Vagina (tissue), 2 donors: ENCODE measurements at regions not wholly inside any gene's neighbourhood (a gene's known extent, or its start where the extent isn't known, plus 50 kb on each side); places are given as distances from the start of the nearest gene placed in this dataset.

Experiments
- POLR2AphosphoS5 ChIP-seq, 2 donors: sonication (generic); formaldehyde crosslinking; IDR thresholded peaks; one replicate each; pipeline ENCODE4 v1.9.0; 2017; ENCODE audit warnings: antibody characterized with exemption in 2 of 2, mild to moderate bottlenecking in 2 of 2, low read depth in 1 of 2; ENCODE audit not compliant: insufficient read depth in 1 of 2
- TF ChIP-seq, protein P1 (sequence below), 3 experiments: fragments of 450-650 bp in 2 of 3; fragments of 200-600 bp in 1 of 3; sonication (generic) in 1 of 3; IDR thresholded peaks; one replicate each; pipeline ENCODE4 v1.5.1; 2017 to 2019; ENCODE audit warnings: antibody characterized with exemption in 3 of 3, mild to moderate bottlenecking in 2 of 3, moderate library complexity in 2 of 3

DNA sequence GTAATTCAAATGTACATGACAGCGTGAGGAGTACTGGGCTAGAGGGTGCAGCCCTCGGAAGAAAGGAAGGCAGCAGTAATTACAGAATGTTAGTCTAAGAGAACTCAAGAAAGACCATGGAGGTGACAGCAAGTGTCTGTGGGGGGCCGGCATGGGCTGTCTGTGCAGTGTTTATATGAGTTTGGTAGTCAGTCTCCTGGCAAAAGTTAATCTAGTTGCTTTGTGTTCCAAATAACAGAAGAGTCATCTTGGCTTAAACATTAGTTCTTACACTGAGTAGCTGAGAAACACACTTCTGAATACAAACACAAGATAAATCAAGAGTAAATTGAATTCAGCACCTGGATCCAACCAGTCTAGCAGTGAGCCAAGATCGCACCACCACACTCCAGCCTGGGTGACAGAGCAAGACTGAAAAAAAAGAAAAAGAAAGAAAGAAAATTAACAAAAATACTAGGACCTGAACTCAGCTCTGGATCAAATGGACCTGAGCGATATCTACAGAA is 189.3 kb upstream of the COX10 start:
- TF ChIP-seq POLR2AphosphoS5 (IDR thresholded peaks at IDR 0.05; ENCODE audit: insufficient read depth in 1 of 2, low read depth in 1 of 2), result no peak
- TF ChIP-seq, protein P1, sequence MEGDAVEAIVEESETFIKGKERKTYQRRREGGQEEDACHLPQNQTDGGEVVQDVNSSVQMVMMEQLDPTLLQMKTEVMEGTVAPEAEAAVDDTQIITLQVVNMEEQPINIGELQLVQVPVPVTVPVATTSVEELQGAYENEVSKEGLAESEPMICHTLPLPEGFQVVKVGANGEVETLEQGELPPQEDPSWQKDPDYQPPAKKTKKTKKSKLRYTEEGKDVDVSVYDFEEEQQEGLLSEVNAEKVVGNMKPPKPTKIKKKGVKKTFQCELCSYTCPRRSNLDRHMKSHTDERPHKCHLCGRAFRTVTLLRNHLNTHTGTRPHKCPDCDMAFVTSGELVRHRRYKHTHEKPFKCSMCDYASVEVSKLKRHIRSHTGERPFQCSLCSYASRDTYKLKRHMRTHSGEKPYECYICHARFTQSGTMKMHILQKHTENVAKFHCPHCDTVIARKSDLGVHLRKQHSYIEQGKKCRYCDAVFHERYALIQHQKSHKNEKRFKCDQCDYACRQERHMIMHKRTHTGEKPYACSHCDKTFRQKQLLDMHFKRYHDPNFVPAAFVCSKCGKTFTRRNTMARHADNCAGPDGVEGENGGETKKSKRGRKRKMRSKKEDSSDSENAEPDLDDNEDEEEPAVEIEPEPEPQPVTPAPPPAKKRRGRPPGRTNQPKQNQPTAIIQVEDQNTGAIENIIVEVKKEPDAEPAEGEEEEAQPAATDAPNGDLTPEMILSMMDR (IDR thresholded peaks at IDR 0.05), result no peak
